B cell (primary cell): ENCODE measurements at regions not wholly inside any gene's neighbourhood (a gene's known extent, or its start where the extent isn't known, plus 50 kb on each side); places are given as distances from the start of the nearest gene placed in this dataset.

Source experiments
- ATAC-seq: fragments of 200-7000 bp; cut with Tn5 transposase; one replicate; pipeline ENCODE4 v1.10.0; 2021; ENCODE audit warnings: low read depth, mild to moderate bottlenecking, moderate number of reproducible peaks, moderate library complexity
- CTCF ChIA-PET: fragments of 350-600 bp; sonication (Branson Sonifier 250); formaldehyde crosslinking; loops from one replicate; lab custom pipeline; 2021; ENCODE audit warnings: antibody characterized with exemption, inconsistent platforms; lab: Charles Lee
- POLR2A ChIA-PET: fragments of 350-600 bp; sonication (Branson Sonifier 250); formaldehyde crosslinking; loops from one replicate; lab custom pipeline; 2021; ENCODE audit warnings: antibody characterized with exemption; lab: Charles Lee
- DNase-seq: peaks from one replicate; pipeline ENCODE4 v3.0.0; 2013
- H2AFZ ChIP-seq: 2 replicates; pipeline ENCODE4 v1.6.1; 2012; ENCODE audit warnings: mild to moderate bottlenecking, low read depth, low read length; ENCODE audit not compliant: insufficient read depth, poor library complexity, severe bottlenecking
- H3K27ac ChIP-seq, 2 donors: 1 replicate in 1 of 2; 2 replicates in 1 of 2; pipeline ENCODE4 v1.5.1; 2012 to 2013; ENCODE audit warnings: low read length in 2 of 2, mild to moderate bottlenecking in 2 of 2, moderate library complexity in 1 of 2
- H3K27me3 ChIP-seq, 4 experiments: fragments of 200-600 bp in 1 of 4; sonication (generic) in 1 of 4; replicated peaks in 1 of 4; 1 replicate in 2 of 4; 2 replicates in 2 of 4; pipeline versions ENCODE4 v1.6.1 to v1.7.0; 2013 to 2016; ENCODE audit warnings: low read length in 3 of 4, mild to moderate bottlenecking in 2 of 4, mixed read lengths in 1 of 4, moderate library complexity in 1 of 4; ENCODE audit not compliant: insufficient read depth in 4 of 4, control insufficient read depth in 3 of 4; ENCODE audit errors: control extremely low read depth in 1 of 4
- H3K36me3 ChIP-seq, 2 experiments: replicated peaks in 1 of 2; 1 replicate in 1 of 2; 2 replicates in 1 of 2; pipeline versions ENCODE4 v1.6.1 to v1.7.1; 2013; ENCODE audit warnings: low read length in 1 of 2; ENCODE audit not compliant: insufficient read depth in 2 of 2, control insufficient read depth in 1 of 2; ENCODE audit errors: control extremely low read depth in 1 of 2, extremely low read depth in 1 of 2
- H3K4me1 ChIP-seq, 2 donors: fragments of 200-600 bp in 1 of 2; sonication (generic) in 1 of 2; 1 replicate in 1 of 2; 2 replicates in 1 of 2; pipeline versions ENCODE4 v1.5.1 to v1.6.1; 2013 to 2017; ENCODE audit warnings: low read length in 2 of 2; ENCODE audit not compliant: control insufficient read depth in 2 of 2, insufficient read depth in 2 of 2
- H3K4me2 ChIP-seq: replicated peaks from 2 replicates; pipeline ENCODE3; 2012; ENCODE audit warnings: mild to moderate bottlenecking, low read depth, low read length; ENCODE audit not compliant: poor library complexity, severe bottlenecking
- H3K4me3 ChIP-seq, 5 experiments: fragments of 200-600 bp in 1 of 5; sonication (generic) in 1 of 5; 1 replicate in 3 of 5; 2 replicates in 2 of 5; pipeline versions ENCODE4 v1.5.1 to v1.7.0; 2011 to 2016; ENCODE audit warnings: low read length in 4 of 5, mild to moderate bottlenecking in 4 of 5, low read depth in 2 of 5, control low read depth in 1 of 5, moderate library complexity in 1 of 5; ENCODE audit not compliant: insufficient read depth in 1 of 5; ENCODE audit errors: control extremely low read depth in 1 of 5, extremely low read depth in 1 of 5
- H3K79me2 ChIP-seq: fragments of 200-600 bp; sonication (generic); one replicate; pipeline ENCODE4 v1.6.0; 2016; ENCODE audit warnings: low read length; ENCODE audit not compliant: control insufficient read depth, insufficient read depth
- H3K9ac ChIP-seq: fragments of 200-600 bp; sonication (generic); 2 replicates; pipeline ENCODE4 v1.6.1; 2017; ENCODE audit warnings: mild to moderate bottlenecking, low read length, moderate library complexity
- H3K9me3 ChIP-seq, 3 donors: one replicate each; pipeline versions ENCODE4 v1.6.1 to v1.7.1; 2013; ENCODE audit warnings: low read length in 2 of 3; ENCODE audit not compliant: control insufficient read depth in 2 of 3, insufficient read depth in 1 of 3; ENCODE audit errors: control extremely low read depth in 1 of 3
- H4K20me1 ChIP-seq: 2 replicates; pipeline ENCODE4 v1.6.0; 2012; ENCODE audit warnings: mild to moderate bottlenecking, low read length; ENCODE audit not compliant: insufficient read depth, control insufficient read depth, poor library complexity, severe bottlenecking
- H3K27ac Mint-ChIP-seq: one replicate; pipeline ENCODE4 v1.8.0; 2021; ENCODE audit warnings: mixed read lengths
- H3K27me3 Mint-ChIP-seq: one replicate; pipeline ENCODE4 v1.8.0; 2021; ENCODE audit warnings: mixed read lengths
- H3K4me1 Mint-ChIP-seq: one replicate; pipeline ENCODE4 v1.8.0; 2021; ENCODE audit warnings: mixed read lengths
- H3K4me3 Mint-ChIP-seq: one replicate; pipeline ENCODE4 v1.8.0; 2021; ENCODE audit warnings: mixed read lengths
- H3K9me3 Mint-ChIP-seq: one replicate; pipeline ENCODE4 v1.8.0; 2022; ENCODE audit warnings: mixed read lengths; ENCODE audit not compliant: insufficient read depth
- CTCF ChIP-seq: fragments of 200-600 bp; IDR thresholded peaks from one replicate; pipeline ENCODE4 v1.8.0; 2022; ENCODE audit warnings: antibody characterized with exemption, mild to moderate bottlenecking
- EZH2 ChIP-seq: IDR thresholded peaks from 2 replicates; pipeline ENCODE4 v1.6.1; 2012; ENCODE audit warnings: borderline replicate concordance, low read depth, mild to moderate bottlenecking, moderate library complexity, low read length; ENCODE audit not compliant: insufficient read depth, poor library complexity, severe bottlenecking
- WGBS: methylation state at CpG from one replicate; pipeline ENCODE4 v1.1.5; 2013; ENCODE audit warnings: missing lambda C conversion rate; ENCODE audit not compliant: insufficient coverage; 5-methylcytosine and 5-hydroxymethylcytosine counted together
- intact Hi-C: fragments of 100-400 bp; cut with micrococcal nuclease; formaldehyde crosslinking; loops from one replicate; pipeline ENCODE4 v1.10.0; 2022

- Mint-ChIP-seq H3K9me3 (no peaks in the 10 kb centered on the region), H3K4me3 (no peak overlapping the region), H3K27ac (no peak overlapping the region), H3K27me3 (peaks cover 2% of the 10 kb centered on the region), H3K4me1 (no peaks in the 10 kb centered on the region)
- Histone ChIP-seq H4K20me1 (no peaks in the 10 kb centered on the region), H3K9me3 (no peaks in the 10 kb centered on the region), H3K4me2 (no peak overlapping the region), H3K36me3 (no peaks in the 10 kb centered on the region), H3K27me3 (no peaks in the 10 kb centered on the region), H3K4me3 (no peak overlapping the region), H3K79me2 (no peaks in the 10 kb centered on the region), H2AFZ (no peak overlapping the region), H3K4me1 (no peaks in the 10 kb centered on the region), H3K27ac (no peak overlapping the region), H3K9ac (no peak overlapping the region)
- WGBS: no CpG with 5 or more reads among the region's 5 CpGs
- TF ChIP-seq CTCF: no peak
- no peak for TF ChIP-seq EZH2
- intact Hi-C loops: no loop called here
- POLR2A ChIA-PET: no interaction called here
- CTCF ChIA-PET: no interaction called here
- ATAC-seq (no peak), DNase-seq (no peak)
Observed at GRCh38 chr10:10338339-10338738, 679.3 kb upstream of the CELF2 start.

- Mint-ChIP-seq H3K9me3 (peaks cover 4% of the 10 kb centered on the region), H3K27me3 (no peaks in the 10 kb centered on the region), H3K27ac (no peak overlapping the region), H3K4me1 (no peaks in the 10 kb centered on the region), H3K4me3 (no peak overlapping the region)
- no peak overlapping the region for H2AFZ ChIP-seq
- H3K9ac ChIP-seq: no peak overlapping the region
- CTCF ChIA-PET: no interaction called here
- POLR2A ChIA-PET: no interaction called here
- TF ChIP-seq EZH2 (no peak), CTCF (no peak)
- H3K36me3 ChIP-seq: no peaks in the 10 kb centered on the region
- H3K27me3 ChIP-seq: no peaks in the 10 kb centered on the region
- H3K79me2 ChIP-seq: no peaks in the 10 kb centered on the region
- H3K9me3 ChIP-seq: peaks cover 0 to 6% (median 0%) of the 10 kb centered on the region in 3 donors
- no peak overlapping the region for H3K4me2 ChIP-seq
- 96% methylated on average over 5 of the region's 8 CpGs for WGBS
- DNase-seq (no peak), ATAC-seq (no peak)
- no peak overlapping the region for H3K4me3 ChIP-seq
- intact Hi-C loops: no loop called here
- no peak overlapping the region for H3K27ac ChIP-seq
- H3K4me1 ChIP-seq: no peaks in the 10 kb centered on the region
- H4K20me1 ChIP-seq: no peaks in the 10 kb centered on the region
Observed at GRCh38 chr10:10346390-10347150, 671.1 kb upstream of the CELF2 start.
